Muscle of leg (tissue), 3 donors: ENCODE measurements at regions not wholly inside any gene's neighbourhood (a gene's known extent, or its start where the extent isn't known, plus 50 kb on each side); places are given as distances from the start of the nearest gene placed in this dataset.

Experiments
- DNase-seq: peaks from one replicate; pipeline ENCODE4 v3.0.0; 2013
- H3K27ac ChIP-seq: one replicate; pipeline ENCODE4 v1.5.1; 2013; ENCODE audit warnings: mild to moderate bottlenecking, low read length, control low read depth
- H3K27me3 ChIP-seq: one replicate; pipeline ENCODE4 v1.6.1; 2013; ENCODE audit warnings: low read length; ENCODE audit not compliant: control insufficient read depth, insufficient read depth
- H3K36me3 ChIP-seq: one replicate; pipeline ENCODE4 v1.6.1; 2013; ENCODE audit warnings: low read length; ENCODE audit not compliant: control insufficient read depth, insufficient read depth
- H3K4me1 ChIP-seq: one replicate; pipeline ENCODE4 v1.6.1; 2013; ENCODE audit warnings: low read length; ENCODE audit not compliant: control insufficient read depth, insufficient read depth
- H3K4me3 ChIP-seq: one replicate; pipeline ENCODE4 v1.5.1; 2013; ENCODE audit warnings: low read length, control low read depth
- H3K9me3 ChIP-seq: replicated peaks from 2 replicates; pipeline ENCODE4 v1.6.1; 2013; ENCODE audit warnings: low read depth, low read length; ENCODE audit not compliant: control insufficient read depth
- WGBS: methylation state at CpG from one replicate; pipeline ENCODE4 v1.1.5; 2013; ENCODE audit warnings: missing lambda C conversion rate; ENCODE audit not compliant: insufficient coverage; 5-methylcytosine and 5-hydroxymethylcytosine counted together

GRCh38 chr13:111515635-111516034 is 195.2 kb downstream of the TEX29 start:
- Histone ChIP-seq H3K9me3 (no peaks in the 10 kb centered on the region), H3K27ac (no peak overlapping the region), H3K27me3 (peaks cover 27% of the 10 kb centered on the region), H3K4me3 (no peak overlapping the region), H3K4me1 (peaks cover 2% of the 10 kb centered on the region), H3K36me3 (no peaks in the 10 kb centered on the region)
- 63% methylated on average over 4 of the region's 16 CpGs for WGBS
- DNase-seq, result no peak

GRCh38 chr13:111516712-111517640 is 196.5 kb downstream of the TEX29 start:
- Histone ChIP-seq H3K27ac (no peak overlapping the region), H3K4me3 (no peak overlapping the region), H3K9me3 (no peaks in the 10 kb centered on the region), H3K4me1 (peaks cover 2% of the 10 kb centered on the region), H3K27me3 (peaks cover 27% of the 10 kb centered on the region), H3K36me3 (no peaks in the 10 kb centered on the region)
- 51% methylated on average over 18 of the region's 28 CpGs for WGBS
- no peak for DNase-seq

- peaks cover 31% of the 10 kb centered on the region for H3K27me3 ChIP-seq
- peaks cover 2% of the 10 kb centered on the region for H3K4me1 ChIP-seq
- WGBS, result 67% methylated on average over 3 of the region's 10 CpGs
- no peak for DNase-seq
- H3K36me3 ChIP-seq, result no peaks in the 10 kb centered on the region
- H3K4me3 ChIP-seq, result no peak overlapping the region
- H3K27ac ChIP-seq, result no peak overlapping the region
- H3K9me3 ChIP-seq, result no peaks in the 10 kb centered on the region
Observed at GRCh38 chr13:111517641-111518010, 197.2 kb downstream of the TEX29 start.

- no peak overlapping the region for H3K4me3 ChIP-seq
- H3K4me1 ChIP-seq, result peaks cover 2% of the 10 kb centered on the region
- H3K27ac ChIP-seq, result no peak overlapping the region
- no peak for DNase-seq
- H3K27me3 ChIP-seq, result peaks cover 27% of the 10 kb centered on the region
- H3K36me3 ChIP-seq, result no peaks in the 10 kb centered on the region
- 69% methylated on average over 14 of the region's 24 CpGs for WGBS
- H3K9me3 ChIP-seq, result no peaks in the 10 kb centered on the region
Observed at GRCh38 chr13:111518161-111518792, 197.8 kb downstream of the TEX29 start.

- Histone ChIP-seq H3K27me3 (peaks cover 25% of the 10 kb centered on the region), H3K4me3 (no peak overlapping the region), H3K36me3 (no peaks in the 10 kb centered on the region), H3K4me1 (peaks cover 2% of the 10 kb centered on the region), H3K27ac (no peak overlapping the region), H3K9me3 (no peaks in the 10 kb centered on the region)
- 66% methylated on average over 6 of the region's 8 CpGs for WGBS
- no peak for DNase-seq
Observed at GRCh38 chr13:111519041-111519440, 198.6 kb downstream of the TEX29 start.

- Histone ChIP-seq H3K36me3 (no peaks in the 10 kb centered on the region), H3K4me1 (peaks cover 2% of the 10 kb centered on the region), H3K9me3 (no peaks in the 10 kb centered on the region), H3K27me3 (peaks cover 22% of the 10 kb centered on the region), H3K27ac (no peak overlapping the region), H3K4me3 (no peak overlapping the region)
- WGBS, result 70% methylated on average over 21 of the region's 25 CpGs
- DNase-seq, result no peak
Observed at GRCh38 chr13:111519490-111520170, 199.2 kb downstream of the TEX29 start.

GRCh38 chr13:111521030-111521429 is 200.6 kb downstream of the TEX29 start:
- DNase-seq, result no peak
- Histone ChIP-seq H3K27me3 (peaks cover 14% of the 10 kb centered on the region), H3K4me1 (peaks cover 2% of the 10 kb centered on the region), H3K4me3 (no peak overlapping the region), H3K27ac (no peak overlapping the region), H3K9me3 (no peaks in the 10 kb centered on the region), H3K36me3 (no peaks in the 10 kb centered on the region)
- 78% methylated on average over 7 of the region's 10 CpGs for WGBS

- no peaks in the 10 kb centered on the region for H3K36me3 ChIP-seq
- no peak for DNase-seq
- no peaks in the 10 kb centered on the region for H3K9me3 ChIP-seq
- no peak overlapping the region for H3K27ac ChIP-seq
- 70% methylated on average over 12 of the region's 12 CpGs for WGBS
- peaks cover 2% of the 10 kb centered on the region for H3K4me1 ChIP-seq
- peaks cover 16% of the 10 kb centered on the region for H3K27me3 ChIP-seq
- no peak overlapping the region for H3K4me3 ChIP-seq
Observed at GRCh38 chr13:111521691-111522229, 201.3 kb downstream of the TEX29 start.

- peaks cover 2% of the 10 kb centered on the region for H3K4me1 ChIP-seq
- 84% methylated on average over 3 of the region's 3 CpGs for WGBS
- H3K4me3 ChIP-seq, result no peak overlapping the region
- no peak overlapping the region for H3K27ac ChIP-seq
- peaks cover 31% of the 10 kb centered on the region for H3K27me3 ChIP-seq
- DNase-seq, result no peak
- no peaks in the 10 kb centered on the region for H3K36me3 ChIP-seq
- H3K9me3 ChIP-seq, result peaks cover 3% of the 10 kb centered on the region
Observed at GRCh38 chr13:111525320-111526118, 205.1 kb downstream of the TEX29 start.
